A673 (cell line): ENCODE measurements at regions not wholly inside any gene's neighbourhood (a gene's known extent, or its start where the extent isn't known, plus 50 kb on each side); places are given as distances from the start of the nearest gene placed in this dataset.

Experiments
- BruUV-seq: library from RNA; stranded (reverse); fragments of 400-500 nt; replicated peaks from 2 replicates; lab custom pipeline; 2021; lab: Mats Ljungman, UMichigan
- CTCF ChIA-PET: fragments of 300-600 bp; sonication (Branson Sonifier 250); formaldehyde crosslinking; loops from one replicate; lab custom pipeline; 2022; ENCODE audit warnings: antibody characterized with exemption; lab: Charles Lee
- POLR2A ChIA-PET: fragments of 300-600 bp; sonication (Branson Sonifier 250); formaldehyde crosslinking; loops from one replicate; lab custom pipeline; 2022; ENCODE audit warnings: antibody characterized with exemption; ENCODE audit not compliant: low non-redundant PET; lab: Charles Lee
- DNase-seq: peaks from one replicate; pipeline ENCODE4 v3.0.0-alpha.2; 2015; ENCODE audit warnings: low spot score
- H3K27ac ChIP-seq: fragments of 200-600 bp; sonication (generic); 2 replicates; pipeline ENCODE4 v1.5.1; 2016; ENCODE audit warnings: mixed run types, low read depth, mild to moderate bottlenecking, mixed read lengths, antibody characterized with exemption, low read length; ENCODE audit not compliant: poor library complexity, severe bottlenecking
- H3K27me3 ChIP-seq: fragments of 200-600 bp; sonication (generic); replicated peaks from 2 replicates; pipeline ENCODE4 v1.6.1; 2017; ENCODE audit warnings: mixed run types, low read depth, mild to moderate bottlenecking, mixed read lengths, antibody characterized with exemption, low read length; ENCODE audit not compliant: insufficient read depth, poor library complexity
- H3K36me3 ChIP-seq: fragments of 200-600 bp; sonication (generic); 2 replicates; pipeline ENCODE4 v1.6.1; 2016; ENCODE audit warnings: mixed run types, mild to moderate bottlenecking, mixed read lengths, antibody characterized with exemption, low read length; ENCODE audit not compliant: insufficient read depth, poor library complexity, severe bottlenecking
- H3K4me1 ChIP-seq: fragments of 200-600 bp; sonication (generic); 2 replicates; pipeline ENCODE4 v1.6.1; 2017; ENCODE audit warnings: mixed run types, mild to moderate bottlenecking, mixed read lengths, antibody characterized with exemption, low read length; ENCODE audit not compliant: insufficient read depth, poor library complexity, severe bottlenecking
- H3K4me3 ChIP-seq: fragments of 200-600 bp; sonication (generic); 2 replicates; pipeline ENCODE4 v1.5.1; 2016; ENCODE audit warnings: low read depth, mixed run types, mild to moderate bottlenecking, mixed read lengths, low read length; ENCODE audit not compliant: poor library complexity, severe bottlenecking
- H3K9me3 ChIP-seq: fragments of 200-600 bp; sonication (generic); 2 replicates; pipeline ENCODE4 v1.6.1; 2016; ENCODE audit warnings: mixed run types, low read depth, mild to moderate bottlenecking, mixed read lengths, antibody characterized with exemption, low read length; ENCODE audit not compliant: poor library complexity, severe bottlenecking
- EZH2 ChIP-seq: fragments of 200-600 bp; sonication (generic); IDR thresholded peaks from 2 replicates; pipeline ENCODE4 v1.6.1; 2017; ENCODE audit warnings: borderline replicate concordance, low read depth, mild to moderate bottlenecking, mixed read lengths, antibody characterized with exemption, low read length; ENCODE audit not compliant: poor library complexity, severe bottlenecking
- intact Hi-C: fragments of 100-400 bp; cut with micrococcal nuclease; formaldehyde crosslinking; loops from one replicate; pipeline ENCODE4 v1.10.0; 2022; ENCODE audit not compliant: unreplicated experiment
- TF ChIP-seq, protein P1 (sequence below): fragments of 300-800, 200-600 bp; sonication (generic); conservative IDR thresholded peaks from 2 replicates; pipeline ENCODE4 v1.5.1; 2017; ENCODE audit warnings: low read depth, mild to moderate bottlenecking, antibody characterized with exemption, low read length, moderate library complexity, mixed read lengths

- POLR2A ChIA-PET = no interaction called here
- Histone ChIP-seq H3K27me3 (no peaks in the 10 kb centered on the region), H3K4me3 (no peak overlapping the region), H3K27ac (no peak overlapping the region), H3K36me3 (no peaks in the 10 kb centered on the region), H3K9me3 (no peaks in the 10 kb centered on the region), H3K4me1 (no peaks in the 10 kb centered on the region)
- DNase-seq = no peak
- CTCF ChIA-PET = no interaction called here
- TF ChIP-seq, protein P1, sequence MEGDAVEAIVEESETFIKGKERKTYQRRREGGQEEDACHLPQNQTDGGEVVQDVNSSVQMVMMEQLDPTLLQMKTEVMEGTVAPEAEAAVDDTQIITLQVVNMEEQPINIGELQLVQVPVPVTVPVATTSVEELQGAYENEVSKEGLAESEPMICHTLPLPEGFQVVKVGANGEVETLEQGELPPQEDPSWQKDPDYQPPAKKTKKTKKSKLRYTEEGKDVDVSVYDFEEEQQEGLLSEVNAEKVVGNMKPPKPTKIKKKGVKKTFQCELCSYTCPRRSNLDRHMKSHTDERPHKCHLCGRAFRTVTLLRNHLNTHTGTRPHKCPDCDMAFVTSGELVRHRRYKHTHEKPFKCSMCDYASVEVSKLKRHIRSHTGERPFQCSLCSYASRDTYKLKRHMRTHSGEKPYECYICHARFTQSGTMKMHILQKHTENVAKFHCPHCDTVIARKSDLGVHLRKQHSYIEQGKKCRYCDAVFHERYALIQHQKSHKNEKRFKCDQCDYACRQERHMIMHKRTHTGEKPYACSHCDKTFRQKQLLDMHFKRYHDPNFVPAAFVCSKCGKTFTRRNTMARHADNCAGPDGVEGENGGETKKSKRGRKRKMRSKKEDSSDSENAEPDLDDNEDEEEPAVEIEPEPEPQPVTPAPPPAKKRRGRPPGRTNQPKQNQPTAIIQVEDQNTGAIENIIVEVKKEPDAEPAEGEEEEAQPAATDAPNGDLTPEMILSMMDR = no peak
- no peak for TF ChIP-seq EZH2
- intact Hi-C loops = no loop called here
- BruUV-seq = no TSS peak
Measured at GRCh38 chr3:171531716-171532115, 71.5 kb upstream of the TNIK start.

GRCh38 chr3:171528102-171528501 is 67.9 kb upstream of the TNIK start:
- ChIA-PET POLR2A (no interaction called here), CTCF (no interaction called here)
- TF ChIP-seq, protein P1 = no peak
- Histone ChIP-seq H3K36me3 (no peaks in the 10 kb centered on the region), H3K4me3 (no peak overlapping the region), H3K4me1 (no peaks in the 10 kb centered on the region), H3K27ac (no peak overlapping the region), H3K27me3 (no peaks in the 10 kb centered on the region), H3K9me3 (no peaks in the 10 kb centered on the region)
- no TSS peak for BruUV-seq
- no peak for DNase-seq
- intact Hi-C loops = no loop called here

DNA sequence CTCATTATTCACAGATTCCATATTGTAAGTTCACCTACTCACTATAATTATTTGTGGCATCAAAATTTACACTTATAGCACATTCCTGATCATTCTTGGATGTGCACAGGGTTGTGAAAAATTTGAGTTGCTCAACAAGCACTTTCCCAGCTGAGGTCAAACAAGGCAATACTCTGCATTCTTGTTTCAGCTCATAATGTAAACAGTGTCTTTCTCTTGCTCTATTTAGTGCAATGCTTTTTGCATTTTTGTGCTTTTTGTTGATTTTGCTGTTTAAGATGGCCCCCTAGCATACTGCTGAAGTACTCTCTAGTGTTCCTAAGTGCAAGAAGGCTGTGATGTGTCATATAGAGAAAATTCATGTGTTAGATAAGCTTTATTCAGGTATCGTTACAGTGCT is 66.7 kb upstream of the TNIK start:
- no TSS peak for BruUV-seq
- no peak for TF ChIP-seq EZH2
- TF ChIP-seq, protein P1 = no peak
- DNase-seq = no peak
- Histone ChIP-seq H3K27ac (no peak overlapping the region), H3K4me1 (no peaks in the 10 kb centered on the region), H3K4me3 (no peak overlapping the region), H3K36me3 (no peaks in the 10 kb centered on the region), H3K27me3 (no peaks in the 10 kb centered on the region), H3K9me3 (no peaks in the 10 kb centered on the region)
- intact Hi-C loops = no loop called here
- POLR2A ChIA-PET = interaction anchor here (0.6 kb wide), 1 partner anchor 11 kb away, joined by 3 read pairs; no protein-coding TSS in a partner anchor
- CTCF ChIA-PET = no interaction called here
